CD4-positive, alpha-beta T cell treated with Interleukin-10 for 1 hour (primary cell): ENCODE measurements at regions not wholly inside any gene's neighbourhood (a gene's known extent, or its start where the extent isn't known, plus 50 kb on each side); places are given as distances from the start of the nearest gene placed in this dataset.
A peak's percentile ranks its signal among the peaks of the same experiment; 100 is the strongest.

Experiments used
- DNase-seq: peaks from one replicate; pipeline ENCODE4 v3.0.0-alpha.2; 2020

GRCh38 chr5:73337586-73338255, 110.9 kb downstream of the FOXD1 start:
- DNase-seq: no peak

GRCh38 chr5:73336366-73336765, 112.2 kb downstream of the FOXD1 start:
- no peak for DNase-seq

- DNase-seq: no peak
Observed at GRCh38 chr5:73333944-73334703, 114.5 kb downstream of the FOXD1 start.

GRCh38 chr5:73330613-73331012, 118.0 kb downstream of the FOXD1 start:
- DNase-seq: no peak

- no peak for DNase-seq
Observed at GRCh38 chr5:73328640-73329039, 119.9 kb downstream of the FOXD1 start.

DNA sequence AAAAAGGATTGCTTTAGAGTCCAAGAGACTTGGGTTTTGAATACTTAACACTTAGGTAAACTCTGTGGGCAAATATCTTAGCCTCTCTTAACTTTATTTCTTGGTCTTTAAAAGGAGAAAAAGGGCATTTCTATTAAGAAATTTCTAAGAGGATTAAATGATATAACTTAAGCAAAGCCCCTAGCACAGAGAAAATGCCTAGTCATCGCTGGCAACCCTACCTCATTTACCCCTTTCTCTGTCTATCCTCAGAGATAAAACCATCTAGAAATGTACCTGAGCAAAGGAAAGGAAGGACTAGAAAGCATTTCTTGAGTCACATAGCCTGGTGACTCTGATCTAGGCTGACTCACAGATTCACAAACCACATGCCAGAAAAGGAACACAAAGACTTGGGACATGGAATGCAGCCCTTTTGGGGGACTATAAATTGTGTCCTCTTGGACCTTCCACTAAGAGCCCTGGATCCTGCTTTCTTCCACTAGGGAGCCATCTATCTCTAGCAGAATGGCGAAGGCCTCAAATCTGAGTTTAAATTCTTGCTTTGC, 120.6 kb downstream of the FOXD1 start:
- DNase-seq: no peak

DNA sequence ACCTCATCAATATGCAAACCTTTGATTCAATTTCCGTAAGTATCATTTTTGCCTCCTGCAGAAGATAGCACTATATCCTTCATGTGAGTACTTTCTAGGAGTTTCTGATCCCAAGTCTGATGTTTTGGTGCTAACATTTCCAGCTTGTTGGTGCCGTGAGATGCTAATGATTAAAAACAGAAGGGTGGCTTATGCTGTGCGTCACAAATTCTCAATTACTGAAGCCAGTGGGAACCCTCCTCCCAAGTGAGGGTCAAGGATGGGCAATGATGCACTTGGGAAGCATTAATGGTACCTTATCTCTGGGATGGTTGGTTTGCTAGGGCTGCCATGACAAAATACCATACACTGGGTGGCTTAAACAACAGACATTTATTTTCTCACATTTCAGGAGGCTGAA, 123.0 kb downstream of the FOXD1 start:
- no peak for DNase-seq

DNA sequence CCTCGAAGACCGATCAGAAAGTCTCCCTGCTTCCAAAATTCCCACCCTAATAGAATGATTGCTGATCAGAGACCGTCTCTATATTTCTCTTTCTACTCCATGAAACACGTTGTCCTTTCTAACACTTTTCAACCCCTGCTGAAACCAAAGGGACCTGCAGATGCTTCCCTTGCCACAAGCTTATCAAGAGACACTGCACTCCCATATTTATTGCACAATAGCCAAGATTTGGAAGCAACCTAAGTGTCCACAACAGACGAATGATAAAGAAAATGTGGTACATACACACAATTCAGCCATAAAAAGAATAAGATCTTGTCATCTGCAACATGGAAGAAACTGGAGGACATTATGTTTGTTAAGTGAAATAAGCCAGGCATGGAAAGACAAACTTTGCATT, 125.1 kb downstream of the FOXD1 start:
- no peak for DNase-seq

DNA sequence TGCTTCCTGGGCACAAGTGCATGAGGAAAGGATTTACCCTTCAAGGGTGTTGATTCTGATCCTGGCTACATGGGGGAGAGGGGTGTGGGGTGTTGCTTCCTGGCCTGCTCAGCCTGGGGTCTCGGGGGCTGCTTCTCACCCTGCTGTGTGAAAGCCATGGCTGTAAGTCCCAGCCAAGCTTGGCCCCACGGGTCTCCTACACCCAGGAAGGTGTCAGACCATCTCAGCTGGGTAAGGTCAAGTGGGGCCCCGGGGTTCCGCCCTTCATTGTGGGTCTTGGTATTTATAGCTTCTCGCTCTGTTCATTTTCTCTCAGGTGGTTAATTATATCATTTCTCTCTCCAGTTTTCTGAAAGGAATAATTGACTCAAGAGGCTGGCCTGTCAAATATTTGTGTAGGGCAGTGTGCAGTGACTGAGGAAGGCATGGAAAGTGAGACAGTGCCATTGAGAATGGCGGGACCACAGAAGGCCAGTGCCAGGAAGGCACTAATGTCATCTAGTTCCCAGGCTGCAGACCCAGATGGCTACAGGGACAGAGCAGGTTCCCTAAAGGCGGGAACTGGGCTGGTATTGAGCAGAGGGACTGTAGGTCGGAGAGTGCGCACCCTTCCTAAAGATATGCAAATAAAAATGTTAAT, 126.0 kb downstream of the FOXD1 start:
- DNase-seq: no peak

GRCh38 chr5:73321757-73322436, 126.7 kb downstream of the FOXD1 start:
- no peak for DNase-seq

DNA sequence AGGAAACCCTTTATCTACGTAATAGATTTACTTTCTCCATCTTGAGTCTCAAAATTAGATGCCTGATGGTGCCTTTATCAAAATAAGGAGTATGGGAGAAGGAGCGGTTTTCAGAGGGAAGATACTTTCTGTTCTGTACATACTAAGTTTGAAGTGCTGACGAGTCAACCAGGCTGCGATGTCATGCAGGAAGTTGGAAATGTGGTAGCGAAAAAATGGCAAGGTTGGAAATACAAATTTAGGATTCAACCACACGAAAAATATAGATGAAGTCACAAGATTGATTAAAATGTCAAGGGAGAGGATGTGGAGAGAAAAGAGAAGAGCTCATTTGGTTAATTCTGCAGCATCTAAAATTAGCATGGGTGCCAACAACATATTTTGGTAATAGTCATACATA, 129.5 kb downstream of the FOXD1 start:
- DNase-seq: no peak

DNA sequence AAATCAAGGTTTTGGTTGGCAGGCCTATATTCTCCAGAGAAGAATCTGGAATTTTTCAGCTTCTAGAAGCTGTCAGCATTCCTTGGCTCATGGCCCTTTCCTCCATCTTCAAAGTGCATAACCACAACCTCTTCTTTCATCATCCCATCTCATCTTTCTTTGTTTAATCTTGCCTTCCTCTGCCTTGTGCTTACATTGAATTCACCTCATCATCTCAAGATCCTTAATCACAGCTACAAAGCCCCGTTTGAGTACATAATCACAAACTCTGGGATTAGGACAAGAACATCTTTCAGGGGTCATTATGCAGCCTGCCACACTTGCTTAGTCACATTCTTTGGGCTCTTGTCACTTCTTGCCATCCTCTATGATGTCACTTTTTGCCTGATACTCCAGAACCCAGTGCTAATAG, 130.3 kb downstream of the FOXD1 start:
- no peak for DNase-seq

DNA sequence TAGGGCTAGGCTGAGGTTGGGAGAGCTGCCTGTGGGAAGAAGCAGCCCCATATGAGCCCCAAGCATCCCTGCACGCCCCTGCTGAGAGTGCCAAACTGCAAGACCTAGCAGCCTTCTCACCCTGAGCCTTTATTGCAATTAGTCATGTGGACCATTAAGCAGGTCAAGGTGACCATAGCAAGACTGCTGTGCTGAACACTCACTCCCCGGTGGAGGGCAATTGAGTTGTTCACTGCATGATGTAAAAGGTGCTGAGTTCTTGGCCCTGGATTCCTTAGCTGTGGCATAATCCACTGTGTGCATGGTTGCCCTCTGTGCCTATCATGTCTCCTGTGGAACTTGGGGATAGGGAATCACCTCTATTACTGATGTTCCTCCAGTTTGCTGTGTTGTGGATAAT, 131.1 kb downstream of the FOXD1 start:
- DNase-seq: no peak

DNA sequence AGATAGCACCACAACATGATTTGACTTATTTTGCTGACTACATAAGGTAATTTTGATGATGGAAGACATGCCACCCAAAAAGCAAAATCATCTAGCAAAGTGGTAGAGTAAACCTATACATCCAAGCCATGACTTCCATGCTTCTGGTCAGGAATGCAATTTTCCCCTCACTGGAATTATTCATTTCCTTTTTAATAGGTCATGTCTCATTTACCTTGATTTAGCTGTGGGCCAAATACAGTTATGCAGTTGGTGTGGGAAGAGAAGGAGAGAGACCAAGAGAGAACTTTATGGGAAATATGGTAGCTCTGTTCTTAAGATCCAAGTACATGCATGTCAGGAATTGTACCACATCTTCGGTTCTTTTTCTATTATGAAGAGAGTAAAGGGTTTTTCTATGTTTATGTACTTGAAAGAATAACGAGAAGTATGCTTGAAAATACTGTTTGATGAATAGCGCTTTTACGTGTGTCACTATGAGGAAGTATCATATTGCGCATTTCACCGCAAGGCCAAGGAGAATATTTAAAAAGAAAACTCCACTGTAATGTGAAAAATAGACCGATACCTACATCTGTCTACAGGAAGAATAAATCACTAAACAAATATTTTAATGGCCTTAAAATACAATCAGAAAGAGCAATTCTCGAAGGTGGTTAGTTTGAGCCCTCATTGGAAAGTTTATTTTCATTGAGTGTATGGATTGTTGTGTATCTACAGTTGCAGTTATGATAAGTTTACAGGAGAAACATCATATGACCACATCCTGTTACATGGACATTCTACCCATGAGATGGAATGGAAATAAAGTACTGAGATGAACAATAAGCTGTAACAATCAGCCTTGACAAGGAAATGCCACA, 134.0 kb downstream of the FOXD1 start:
- no peak for DNase-seq

- no peak for DNase-seq
Observed at GRCh38 chr5:73312872-73313510, 135.6 kb downstream of the FOXD1 start.

DNA sequence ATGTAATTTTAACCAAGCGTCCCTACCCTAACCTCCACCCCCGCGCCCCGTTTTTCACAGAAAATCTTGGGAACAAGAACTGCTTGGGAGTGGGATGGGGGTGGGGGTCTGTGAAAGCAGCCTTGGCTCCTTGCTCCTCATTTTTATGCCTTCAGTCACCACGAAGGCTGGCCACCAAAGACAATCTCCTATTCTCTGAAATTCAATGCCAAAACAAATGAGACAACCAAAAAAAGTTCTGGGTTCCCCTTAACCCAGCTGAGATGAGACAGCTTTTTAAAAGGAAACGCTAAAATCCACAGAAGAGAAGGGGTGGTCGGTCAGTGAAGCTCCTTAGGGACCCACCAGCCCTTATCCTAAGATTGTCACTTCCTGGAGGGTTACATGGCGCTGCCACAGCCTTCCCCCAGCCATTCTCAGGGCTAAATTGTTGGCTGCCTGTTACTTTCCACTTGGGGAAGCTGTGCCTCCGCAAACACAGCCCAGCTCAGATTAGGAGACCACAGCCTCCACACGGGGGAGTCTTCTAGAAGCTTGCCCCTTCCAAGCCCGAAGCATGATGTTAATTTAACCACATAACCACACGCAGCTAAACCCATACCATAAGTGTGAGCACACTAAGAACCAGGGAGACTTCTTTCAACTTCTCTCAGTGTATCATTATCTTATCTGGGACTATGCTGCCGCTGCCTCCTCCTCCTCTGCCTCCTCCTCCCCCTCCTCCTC, 136.3 kb downstream of the FOXD1 start:
- peak; percentile 28 for DNase-seq

DNA sequence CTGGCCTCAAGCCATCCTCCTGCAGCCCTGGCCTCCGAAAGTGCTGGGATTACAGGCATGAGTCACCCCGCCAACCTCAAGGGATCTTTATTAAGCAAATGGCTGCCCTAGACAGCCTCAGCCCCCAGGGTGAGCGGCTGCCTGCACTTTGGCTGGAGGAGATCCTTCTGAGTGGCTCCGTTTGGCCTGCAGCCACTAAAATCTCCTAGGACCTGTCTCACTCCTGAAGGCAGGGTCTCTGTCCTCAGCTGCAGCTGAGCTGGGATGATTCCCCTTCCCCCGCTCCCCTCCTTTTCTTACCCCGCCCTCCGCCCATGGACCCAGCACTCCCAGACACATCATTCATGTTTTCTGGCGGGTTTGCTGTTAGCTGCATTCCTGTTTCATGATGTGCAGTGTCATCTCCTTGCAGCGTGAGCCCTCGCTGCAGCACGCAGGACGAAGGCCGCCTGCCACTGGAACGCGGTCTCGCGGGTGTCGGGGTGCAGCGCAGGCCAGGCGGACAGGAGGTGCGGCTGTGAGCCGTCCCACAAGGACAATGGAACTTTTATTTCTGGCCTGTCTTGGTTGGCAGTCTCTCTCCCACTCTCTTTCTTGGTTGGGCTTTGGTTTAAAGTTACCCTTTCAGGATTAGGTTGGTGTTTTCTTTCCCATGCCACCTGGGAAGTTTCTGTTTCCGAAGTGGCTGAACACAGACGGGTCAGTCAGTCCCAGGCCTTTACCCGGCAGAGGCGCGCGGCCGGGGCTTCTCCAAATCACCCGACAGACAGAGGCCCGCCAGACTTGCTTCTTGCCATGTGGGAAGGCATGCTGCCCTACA, 137.1 kb downstream of the FOXD1 start:
- DNase-seq: no peak

GRCh38 chr5:73307645-73308355, 134.8 kb downstream of the TMEM174 start:
- no peak for DNase-seq

GRCh38 chr5:73306741-73307275, 133.8 kb downstream of the TMEM174 start:
- no peak for DNase-seq
